Ammon's horn (tissue), 1 donor: ENCODE measurements at regions not wholly inside any gene's neighbourhood (a gene's known extent, or its start where the extent isn't known, plus 50 kb on each side); places are given as distances from the start of the nearest gene placed in this dataset.
"Not testable (repeated sequence)": the region's sequence is repeated elsewhere in the genome, so short reads cannot be mapped to it uniquely, and the experiment has no call there.

Experiments used
- DNase-seq: peaks from one replicate; pipeline ENCODE4 v3.0.0-alpha.2; 2016; ENCODE audit warnings: low spot score

GRCh38 chr1:95669638-95670037 lies 435.6 kb downstream of the RWDD3 start:
- DNase-seq = not testable (repeated sequence)

GRCh38 chr1:95671098-95671497 lies 437.1 kb downstream of the RWDD3 start:
- DNase-seq = no peak

GRCh38 chr1:95679262-95679661 lies 445.3 kb downstream of the RWDD3 start:
- DNase-seq = no peak

- DNase-seq = no peak
These were observed 451.1 kb downstream of the RWDD3 start for GRCh38 chr1:95685081-95685480.

- DNase-seq = no peak
These were observed 452.2 kb downstream of the RWDD3 start for GRCh38 chr1:95686217-95686616.

- no peak for DNase-seq
These were observed 465.3 kb downstream of the RWDD3 start for GRCh38 chr1:95699149-95699953.

GRCh38 chr1:95701450-95702173 lies 467.6 kb downstream of the RWDD3 start:
- no peak for DNase-seq

- DNase-seq = no peak
These were observed 469.0 kb downstream of the RWDD3 start for GRCh38 chr1:95703046-95703445.

GRCh38 chr1:95716097-95716496 lies 482.1 kb downstream of the RWDD3 start:
- no peak for DNase-seq

GRCh38 chr1:95716550-95716949 lies 482.5 kb downstream of the RWDD3 start:
- DNase-seq = no peak

- DNase-seq = no peak
These were observed 489.3 kb downstream of the RWDD3 start for GRCh38 chr1:95723346-95723745.

- DNase-seq = no peak
These were observed 494.8 kb downstream of the RWDD3 start for GRCh38 chr1:95728841-95729240.

- no peak for DNase-seq
These were observed 497.0 kb downstream of the RWDD3 start for GRCh38 chr1:95730986-95731385.

- no peak for DNase-seq
These were observed 497.5 kb downstream of the RWDD3 start for GRCh38 chr1:95731466-95731865.

- DNase-seq = no peak
These were observed 499.0 kb downstream of the RWDD3 start for GRCh38 chr1:95733031-95733430.

GRCh38 chr1:95733671-95734070 lies 499.7 kb downstream of the RWDD3 start:
- DNase-seq = no peak

GRCh38 chr1:95734560-95734959 lies 500.6 kb downstream of the RWDD3 start:
- no peak for DNase-seq

GRCh38 chr1:95742591-95743089 lies 508.6 kb downstream of the RWDD3 start:
- DNase-seq = no peak

- DNase-seq = no peak
These were observed 510.7 kb downstream of the RWDD3 start for GRCh38 chr1:95744731-95745130.

- no peak for DNase-seq
These were observed 518.7 kb downstream of the RWDD3 start for GRCh38 chr1:95752515-95753381.

- DNase-seq = no peak
These were observed 519.5 kb downstream of the RWDD3 start for GRCh38 chr1:95753382-95754016.

- no peak for DNase-seq
These were observed 520.4 kb downstream of the RWDD3 start for GRCh38 chr1:95754412-95754811.
